ENCODE measurements at regions not wholly inside any gene's neighbourhood (a gene's known extent, or its start where the extent isn't known, plus 50 kb on each side); places are given as distances from the start of the nearest gene placed in this dataset.

DNA sequence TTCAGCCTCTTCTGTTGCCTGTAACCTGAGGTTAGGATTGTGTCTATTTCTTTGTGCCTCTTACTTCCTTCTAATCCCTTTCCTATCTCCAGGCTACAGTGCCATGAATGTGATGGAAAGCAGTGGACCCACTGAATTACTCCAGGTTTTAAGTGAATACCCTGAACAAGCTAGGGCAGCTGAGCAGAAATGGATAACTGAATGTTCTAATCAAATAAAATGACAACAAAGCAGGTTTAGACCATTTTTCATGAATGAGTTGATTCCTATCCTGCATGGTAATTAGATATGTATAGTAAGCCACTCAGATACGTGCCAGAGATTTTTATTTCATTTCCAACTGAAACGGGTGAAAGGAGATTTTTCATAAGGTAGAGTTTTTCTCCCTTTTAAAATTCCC is 127.5 kb upstream of the ZP4 start:
- TF ChIP-seq EZH2 (IDR thresholded peaks at IDR 0.05) (no peak), POLR2AphosphoS5 (IDR thresholded peaks at IDR 0.05; ENCODE audit: borderline replicate concordance, low read depth, low read length) (no peak), FOXP2 (optimal IDR thresholded peaks at IDR 0.05; ENCODE audit: control extremely low read depth, extremely low read length, insufficient read depth) (no peak)

All from SK-N-MC (cell line).